GM19035 (cell line): ENCODE measurements at regions not wholly inside any gene's neighbourhood (a gene's known extent, or its start where the extent isn't known, plus 50 kb on each side); places are given as distances from the start of the nearest gene placed in this dataset.

Source experiments
- ATAC-seq: cut with Tn5 transposase; IDR thresholded peaks from one replicate; pipeline ENCODE4 v1.9.1; 2021; ENCODE audit not compliant: unreplicated experiment

DNA sequence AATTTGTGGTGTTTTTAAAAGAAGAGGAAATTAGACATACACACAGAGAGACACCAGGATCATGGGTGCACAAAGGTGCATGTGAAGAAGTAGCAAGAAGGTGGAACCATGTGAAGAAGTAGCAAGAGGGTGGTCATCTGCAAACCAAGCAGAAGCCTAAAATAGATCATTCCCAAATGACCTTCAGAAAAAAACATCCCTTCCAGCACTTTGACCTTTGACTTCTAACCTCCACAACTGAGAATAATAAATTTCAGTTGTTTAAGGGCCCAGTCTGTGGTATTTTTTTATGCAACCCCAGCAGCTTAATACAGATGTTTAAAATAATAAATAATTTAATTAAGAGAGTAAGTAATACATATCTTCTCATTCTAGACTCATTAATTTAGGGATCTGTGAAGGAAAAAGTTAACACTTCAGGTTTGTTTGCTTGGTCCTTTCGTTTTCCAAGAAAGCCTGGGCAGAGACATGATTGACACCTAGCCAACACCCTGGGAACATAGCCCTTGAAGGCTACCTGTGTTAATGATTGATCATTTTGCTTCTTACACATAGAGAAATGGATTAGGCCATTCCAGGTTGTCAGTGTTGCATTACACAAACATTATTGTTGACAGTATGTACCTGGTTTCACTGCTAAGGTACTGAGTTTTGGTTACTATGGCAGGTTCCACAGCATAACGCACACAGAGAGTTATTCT, 1331.2 kb upstream of the GBE1 start:
- ATAC-seq = no peak

DNA sequence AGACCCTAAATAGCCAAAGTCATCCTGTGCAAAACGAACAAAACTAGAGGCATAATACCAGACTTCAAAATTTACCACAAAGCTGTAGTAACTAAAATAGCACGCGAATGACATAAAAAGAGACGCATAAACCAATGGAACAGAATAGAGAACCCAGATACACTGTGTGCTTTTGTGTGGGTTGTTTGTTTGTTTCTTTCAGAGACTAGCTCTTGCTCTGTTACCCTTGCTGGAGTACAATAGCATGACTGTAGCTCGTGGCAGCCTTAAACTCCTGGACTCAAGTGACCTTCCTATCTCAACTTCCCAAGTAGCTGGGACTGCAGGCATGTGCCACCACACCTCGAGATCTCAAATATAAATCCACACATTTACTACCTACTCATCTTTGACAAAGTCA, 1314.6 kb upstream of the GBE1 start:
- no peak for ATAC-seq

DNA sequence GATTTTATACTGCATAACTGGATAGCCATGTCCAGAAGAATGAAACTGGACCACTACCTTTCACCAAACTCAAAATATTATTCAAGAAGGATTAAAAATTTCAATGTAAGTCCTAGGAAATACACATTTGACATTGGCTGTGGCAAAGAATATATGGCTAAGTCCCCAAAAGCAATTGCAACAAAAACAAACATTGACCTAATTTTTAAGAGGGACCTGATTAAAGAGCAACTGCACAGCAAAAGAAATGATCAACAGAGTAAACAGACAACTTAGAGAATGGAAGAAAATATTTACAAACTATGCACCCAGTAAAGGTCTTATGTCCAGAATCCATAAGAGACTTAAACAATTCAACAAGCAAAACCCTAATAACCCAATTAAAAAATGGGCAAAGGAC, 1313.0 kb upstream of the GBE1 start:
- no peak for ATAC-seq

DNA sequence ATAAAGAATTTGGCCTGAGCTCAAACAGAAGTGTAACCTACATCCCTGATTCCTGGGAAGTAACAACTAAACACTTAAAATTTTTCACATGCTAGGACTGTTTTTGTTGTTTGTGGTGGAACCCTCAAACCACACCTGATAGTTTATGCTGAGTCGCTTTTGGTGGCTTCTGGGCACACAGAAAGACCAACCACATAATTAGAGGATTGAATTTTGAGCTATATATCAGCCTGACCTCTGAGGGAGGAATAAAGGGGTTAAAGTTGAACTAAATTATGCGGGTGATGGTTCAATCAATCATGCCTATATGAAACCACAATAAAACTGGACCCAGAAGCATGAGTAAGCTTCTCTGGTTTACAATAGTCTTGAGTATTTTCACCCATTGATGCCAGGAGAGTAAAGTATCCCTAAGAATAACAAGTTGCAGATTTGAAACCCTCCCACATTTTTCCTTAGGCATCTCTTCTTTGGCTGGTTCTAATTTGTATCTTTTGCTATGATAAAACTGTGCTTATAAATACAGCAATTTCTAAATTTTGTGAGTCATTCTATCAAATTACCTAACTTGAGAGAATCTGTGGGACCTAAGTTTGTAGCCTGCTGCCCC, 1304.5 kb upstream of the GBE1 start:
- ATAC-seq = no peak

DNA sequence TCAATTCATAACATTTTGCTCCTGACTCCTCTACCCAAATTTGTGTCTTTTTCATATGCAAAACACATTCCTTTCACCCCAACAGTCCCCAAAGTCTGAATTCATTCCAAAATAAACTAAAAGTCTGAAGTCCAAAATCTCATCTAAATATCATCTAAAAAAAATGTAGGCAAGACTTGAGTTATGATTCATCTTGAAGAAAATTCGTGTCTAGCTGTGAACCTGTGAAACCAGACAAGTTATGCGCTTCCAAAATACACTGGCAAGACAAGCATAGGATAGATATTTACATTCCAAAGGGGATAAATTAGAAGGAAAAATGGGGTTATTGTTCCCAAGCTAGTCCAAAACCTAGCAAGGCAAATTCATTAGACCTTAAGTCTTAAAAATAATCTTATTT, 1302.0 kb upstream of the GBE1 start:
- no peak for ATAC-seq

DNA sequence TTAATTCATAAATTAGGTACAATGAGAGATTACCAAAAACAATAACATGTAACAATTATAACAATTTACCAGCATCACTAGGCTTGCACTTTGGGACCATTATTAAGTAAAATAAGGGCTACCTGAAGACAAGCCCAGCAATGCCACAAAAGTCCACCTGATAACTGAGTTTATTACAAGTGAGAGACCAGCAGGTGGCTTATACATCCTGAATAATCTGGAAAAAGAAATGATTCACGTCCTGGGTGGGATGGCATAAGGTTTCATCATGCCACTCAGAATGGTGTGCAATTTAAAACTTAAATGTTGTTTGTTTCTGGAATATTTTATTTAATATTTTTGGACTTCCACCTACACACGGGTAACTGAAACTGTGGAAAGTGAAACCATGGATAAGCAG, 1287.1 kb upstream of the GBE1 start:
- ATAC-seq = no peak

DNA sequence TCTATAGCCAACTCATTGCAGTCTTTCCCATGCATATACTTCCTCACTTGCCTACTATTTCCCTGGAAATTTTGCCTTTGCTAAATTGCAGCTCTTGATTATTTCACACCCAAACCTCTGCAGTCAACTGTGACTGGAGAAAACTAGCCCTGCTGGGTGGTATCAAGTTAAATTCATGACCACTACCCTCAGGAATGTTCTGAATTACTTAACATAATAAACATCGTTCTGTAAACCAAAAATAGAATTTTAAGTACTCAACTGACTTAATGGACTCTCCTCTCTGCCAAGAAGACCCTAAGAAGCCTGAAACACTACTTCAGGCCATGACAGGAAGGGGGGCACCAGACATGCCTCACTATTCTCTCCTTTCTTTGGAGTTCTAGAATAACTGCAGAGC, 1278.0 kb upstream of the GBE1 start:
- ATAC-seq = no peak

DNA sequence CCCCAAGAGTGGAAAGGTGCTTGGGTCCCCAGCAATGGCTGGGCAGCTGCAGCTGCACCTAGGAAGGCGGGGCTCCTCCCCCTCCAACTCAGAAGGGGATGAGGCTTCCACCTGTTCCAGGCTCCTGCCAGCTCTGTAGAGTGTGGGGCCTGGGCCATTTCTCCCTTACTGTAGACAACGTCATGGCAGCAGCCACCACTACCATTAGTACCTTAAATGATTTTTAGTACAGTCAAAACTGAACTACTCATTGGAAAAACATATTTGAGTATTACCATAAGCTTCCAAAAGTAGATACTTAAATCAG, 1274.2 kb upstream of the GBE1 start:
- ATAC-seq = no peak

DNA sequence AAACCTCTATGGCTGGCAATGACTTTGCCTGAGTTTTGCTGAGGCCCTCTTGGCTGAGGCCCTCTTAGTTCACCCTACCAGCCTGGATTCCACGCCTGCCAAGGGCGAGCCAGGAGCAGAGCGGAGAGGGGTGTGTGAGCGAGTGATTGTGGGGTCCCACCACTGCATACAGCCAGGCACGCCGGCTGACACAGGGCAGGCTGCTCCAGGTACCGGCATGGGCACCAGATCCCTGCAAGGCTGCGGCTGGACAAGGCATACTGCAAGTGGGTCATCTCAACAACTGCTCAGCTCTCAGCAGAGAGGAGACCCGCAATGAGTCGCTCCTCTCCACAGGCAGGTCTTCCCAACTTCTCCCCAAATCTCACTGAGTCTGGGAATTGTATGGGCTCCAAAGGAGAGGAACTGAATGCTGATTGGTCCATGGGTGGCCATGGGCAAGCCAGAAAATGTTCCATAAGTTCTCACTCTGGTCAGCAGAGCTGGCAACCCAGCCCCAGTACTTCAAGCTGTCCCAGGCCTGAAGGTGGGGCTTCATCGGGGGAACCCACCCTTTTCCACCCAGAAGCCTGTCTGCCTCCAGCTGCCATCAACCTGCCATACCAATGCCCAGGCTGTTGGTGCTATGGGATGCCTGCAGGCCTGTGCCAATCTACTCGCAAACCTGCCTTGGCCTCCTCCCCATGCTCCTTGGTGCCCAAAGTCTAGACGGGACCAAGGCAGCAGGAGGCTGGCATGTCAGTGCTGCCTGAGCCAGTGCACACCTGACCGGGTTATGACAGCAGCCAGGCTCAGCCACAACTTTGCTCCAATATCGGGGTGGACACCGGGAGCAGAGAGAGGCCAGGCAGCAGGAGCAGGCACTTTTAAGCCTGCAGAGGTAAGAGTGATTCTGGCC, 1273.6 kb upstream of the GBE1 start:
- ATAC-seq = no peak

DNA sequence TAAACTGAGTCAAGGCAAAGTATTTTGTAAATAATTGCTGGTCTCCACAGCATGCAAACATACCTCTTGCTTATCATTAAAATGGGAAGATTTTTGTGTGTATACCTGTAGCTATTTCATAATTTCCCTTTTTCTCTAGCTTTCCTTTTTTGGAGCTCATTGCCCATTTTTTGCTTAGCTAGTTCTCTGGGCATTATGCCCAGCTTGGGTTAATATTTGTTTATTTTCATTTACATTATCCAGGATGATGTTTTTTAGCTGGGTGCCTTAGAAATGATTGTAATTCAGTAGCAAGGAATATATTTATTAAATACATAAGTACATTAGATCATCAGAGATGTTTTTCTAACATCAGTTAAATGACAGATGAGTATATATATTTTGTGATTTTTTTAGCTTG, 1271.7 kb upstream of the GBE1 start:
- no peak for ATAC-seq

DNA sequence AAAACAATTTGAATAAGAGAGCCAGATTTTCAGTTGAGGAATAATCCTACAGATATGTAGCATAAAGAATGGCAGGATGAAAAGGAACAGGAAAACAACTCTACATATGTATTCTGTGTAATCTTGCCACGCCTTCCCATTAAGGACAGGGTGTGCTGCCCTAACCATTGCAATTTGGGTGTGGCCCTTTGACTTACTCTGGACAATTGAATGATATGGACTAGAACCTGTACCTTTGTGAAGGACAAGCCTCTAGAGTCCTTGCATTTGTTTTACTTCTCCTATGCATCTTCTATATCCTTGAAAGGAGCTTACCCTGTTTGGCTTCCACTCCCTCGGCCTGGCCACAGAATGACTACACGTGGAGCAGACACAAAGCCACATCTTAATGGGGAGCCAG, 1261.6 kb upstream of the GBE1 start:
- ATAC-seq = no peak

DNA sequence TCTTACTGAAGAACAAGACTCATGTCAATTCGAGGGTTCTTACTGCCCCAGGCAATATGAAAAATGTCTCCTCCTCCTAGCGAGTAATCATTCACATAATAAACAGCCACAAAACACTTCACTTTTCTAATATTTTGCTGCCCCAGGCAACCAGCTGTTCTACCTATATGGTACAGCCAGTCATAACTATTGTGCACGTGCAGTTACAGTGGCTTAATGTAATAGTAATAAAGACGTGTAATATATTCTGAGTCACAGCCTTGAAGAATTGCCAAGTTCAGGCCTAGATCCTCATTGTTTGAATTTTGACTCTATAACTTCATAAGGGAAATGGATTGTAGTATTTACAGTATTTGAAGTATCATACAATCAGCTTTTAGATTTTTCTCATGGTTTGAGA, 1250.0 kb upstream of the GBE1 start:
- no peak for ATAC-seq

DNA sequence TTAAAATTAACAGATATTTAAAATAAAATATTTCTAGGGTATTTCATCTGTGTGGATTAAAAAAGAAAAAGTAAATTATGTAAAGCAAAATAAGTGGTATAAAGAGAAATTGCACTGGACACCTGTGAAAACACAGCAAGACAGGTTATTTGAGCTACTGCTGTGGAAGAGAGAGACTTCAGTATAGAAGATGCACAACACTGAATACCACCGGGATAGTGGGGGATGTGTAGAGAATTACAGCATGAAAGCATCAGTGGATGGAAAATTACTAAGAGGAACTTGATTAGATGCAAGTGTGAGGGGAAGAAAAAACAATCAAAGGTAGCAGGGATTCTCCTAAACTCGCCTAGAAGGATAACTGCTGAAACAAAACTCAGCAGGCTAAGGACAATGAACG, 1242.5 kb upstream of the GBE1 start:
- ATAC-seq = no peak

DNA sequence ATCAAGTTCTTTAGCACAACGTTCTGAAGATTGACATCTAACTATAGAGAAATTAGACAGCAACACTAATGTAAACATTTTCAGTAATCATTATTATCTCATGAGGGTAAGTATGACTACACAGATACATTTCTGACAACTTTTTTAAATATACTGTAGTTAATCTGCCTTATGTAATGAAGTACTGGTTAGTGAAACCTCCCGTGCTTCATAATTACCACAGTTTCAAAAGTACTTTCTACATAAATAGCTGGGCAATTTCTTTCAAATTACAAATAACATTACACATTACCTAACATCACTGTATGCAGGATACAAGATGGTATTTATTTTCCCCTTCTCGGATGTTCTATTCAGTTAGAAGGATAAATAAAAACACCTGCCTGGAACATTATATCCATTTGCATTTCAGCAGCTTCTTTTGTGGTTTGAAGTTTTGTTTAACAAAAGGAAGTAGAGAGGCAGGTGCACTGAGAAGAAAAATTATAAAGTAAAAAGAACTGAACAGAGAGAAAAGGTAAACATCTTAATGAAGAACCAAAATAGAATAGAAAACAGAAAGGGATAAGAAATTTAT, 1241.5 kb upstream of the GBE1 start:
- no peak for ATAC-seq

DNA sequence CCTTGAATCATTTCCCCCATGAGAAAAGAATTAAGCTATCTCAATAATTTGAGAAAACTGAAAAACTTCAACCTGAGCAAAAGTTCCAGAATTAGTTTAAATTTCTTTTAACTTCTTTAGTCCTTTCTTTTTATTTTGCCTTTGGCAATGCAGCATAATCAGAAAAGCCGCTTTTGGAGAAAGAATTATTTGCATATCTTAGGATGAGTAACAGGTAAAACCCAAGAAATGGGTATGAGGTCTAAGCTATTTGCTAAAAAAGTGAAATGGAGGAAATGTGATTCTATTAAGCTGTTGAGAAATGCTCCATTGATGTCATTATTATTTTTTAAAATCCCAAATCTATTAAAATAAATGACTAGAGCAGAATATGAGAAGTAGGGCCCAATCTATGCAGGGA, 1238.3 kb upstream of the GBE1 start:
- no peak for ATAC-seq

DNA sequence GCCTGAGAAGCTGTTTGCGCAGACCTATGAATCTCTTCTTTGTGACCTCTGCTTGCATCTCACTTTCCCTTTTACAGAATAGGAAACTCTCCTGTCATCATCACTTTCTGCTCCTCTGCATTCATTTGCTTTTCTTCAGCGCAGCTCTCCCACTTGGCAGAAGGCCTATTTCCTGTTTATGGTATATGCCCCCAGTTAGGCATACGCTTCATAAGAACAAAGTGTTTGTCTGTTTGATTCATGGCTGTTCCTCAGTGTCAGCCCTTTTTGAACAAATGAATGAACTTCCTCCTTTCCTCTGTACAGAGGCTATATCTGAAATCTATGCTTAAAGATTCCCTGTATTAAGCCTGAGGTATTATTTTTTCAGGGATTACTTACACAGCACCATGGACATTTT, 1216.9 kb upstream of the GBE1 start:
- ATAC-seq = no peak

DNA sequence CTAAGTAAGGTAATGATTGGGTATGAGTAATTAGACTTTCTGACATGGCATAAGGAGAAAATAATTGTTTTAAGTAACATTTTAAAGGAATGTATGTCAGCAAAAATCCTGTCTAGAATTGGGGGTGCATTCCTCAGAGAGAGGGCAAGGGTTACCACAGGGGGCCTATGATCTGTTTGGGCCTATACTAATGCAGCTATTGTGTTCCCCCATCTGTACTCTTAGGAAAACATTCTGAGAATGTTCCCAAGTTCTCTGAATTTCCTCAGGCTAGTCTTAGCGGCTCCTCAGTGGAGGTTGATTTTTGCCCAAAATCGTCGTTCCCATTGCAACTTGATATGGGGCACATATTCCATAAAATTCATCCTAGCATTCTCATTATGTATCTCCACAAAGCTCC, 1216.4 kb upstream of the GBE1 start:
- no peak for ATAC-seq

DNA sequence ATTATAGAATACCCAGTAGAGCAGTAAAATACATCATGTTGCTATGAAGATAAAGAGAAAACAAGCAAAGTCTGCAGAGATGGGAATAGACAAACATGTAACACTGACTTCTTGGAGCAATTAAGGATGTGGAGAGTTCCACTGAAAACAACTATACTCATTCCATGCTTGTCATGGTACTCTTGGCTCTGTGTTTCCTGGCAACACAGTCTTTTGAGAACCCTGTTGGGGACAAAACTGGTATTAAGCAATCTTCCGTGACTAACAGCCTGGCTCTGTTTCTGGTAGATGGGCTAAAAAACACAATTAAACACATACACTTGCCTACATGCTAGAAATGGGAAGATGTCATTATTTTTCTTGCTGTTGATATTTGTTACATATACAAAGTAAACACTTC, 1212.3 kb upstream of the GBE1 start:
- ATAC-seq = no peak

DNA sequence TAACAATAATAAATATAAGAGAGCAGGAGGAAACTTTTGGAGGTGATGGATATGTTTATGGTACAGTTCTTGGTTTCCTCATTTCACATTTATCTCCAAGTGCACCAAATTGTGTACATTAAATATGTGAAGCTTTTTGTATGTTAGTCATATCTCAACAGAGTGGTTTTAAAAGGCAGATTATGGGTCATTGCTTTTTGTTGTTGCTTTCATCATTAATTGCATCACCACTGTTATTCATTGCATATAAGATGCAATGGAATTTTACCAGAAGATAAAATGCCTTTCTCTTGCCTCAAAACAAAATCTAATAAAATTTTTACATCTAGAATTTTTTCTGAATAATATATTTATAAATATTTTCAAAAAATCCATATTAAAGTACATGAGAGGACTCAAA, 1198.9 kb upstream of the GBE1 start:
- ATAC-seq = no peak

DNA sequence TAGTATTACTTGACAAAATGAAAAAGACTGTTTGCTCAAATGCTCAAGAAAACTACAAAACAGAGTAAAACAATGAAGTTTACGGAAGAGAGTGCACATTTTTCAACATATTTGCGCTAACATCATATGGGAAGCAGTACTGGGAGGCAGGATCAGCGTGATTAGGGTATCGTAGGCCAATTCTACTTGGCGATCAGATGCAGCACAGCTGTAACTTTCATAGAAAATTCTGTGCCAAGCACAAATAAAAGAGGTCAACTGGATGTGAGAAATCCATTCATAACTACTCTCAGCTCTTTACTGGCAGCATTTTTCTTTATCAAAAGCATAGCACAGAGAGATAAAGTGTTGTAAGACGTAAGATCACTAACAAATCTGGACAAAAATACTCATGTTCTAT, 1196.3 kb upstream of the GBE1 start:
- ATAC-seq = no peak

DNA sequence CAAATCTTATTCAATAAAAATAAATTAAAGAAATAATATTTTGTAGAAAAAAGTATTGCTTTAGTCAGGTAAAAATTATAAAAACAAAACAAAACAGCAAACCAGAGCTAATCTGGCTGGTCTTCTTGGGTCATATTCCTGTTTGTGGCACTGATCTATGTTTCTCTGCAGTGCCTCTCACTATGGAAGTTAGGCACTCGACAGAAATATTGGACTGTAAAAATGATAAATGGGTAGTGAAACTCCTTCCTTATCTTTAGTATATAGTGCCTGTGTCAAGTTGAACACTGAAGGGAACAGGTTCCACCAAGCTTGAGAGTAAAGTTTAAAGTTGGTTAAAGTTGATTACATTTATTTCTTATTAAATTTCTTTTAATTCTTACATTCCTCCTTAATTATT, 1195.6 kb upstream of the GBE1 start:
- no peak for ATAC-seq

DNA sequence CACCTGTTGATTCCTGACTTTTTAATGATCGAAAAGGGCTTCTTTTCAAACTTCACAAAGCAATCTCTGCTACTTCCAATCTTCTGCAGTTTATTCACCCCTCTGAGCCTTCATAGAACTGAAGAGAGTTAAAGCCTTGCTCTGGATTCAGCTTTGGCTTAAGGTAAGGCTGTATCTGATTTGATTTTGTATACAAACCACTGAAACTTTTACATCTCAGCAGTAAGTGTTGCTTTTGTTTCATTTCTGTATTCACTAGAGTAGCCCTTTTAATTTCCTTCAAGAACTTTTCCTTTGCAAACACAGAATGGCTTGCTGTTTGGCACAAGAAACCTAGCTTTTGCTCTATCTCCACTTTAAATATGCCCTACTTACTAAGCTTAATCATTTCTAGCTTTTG, 1193.0 kb upstream of the GBE1 start:
- no peak for ATAC-seq
